SK-N-SH treated with all-trans-retinoic acid at 6 μM for 48 hours (cell line): ENCODE measurements at regions not wholly inside any gene's neighbourhood (a gene's known extent, or its start where the extent isn't known, plus 50 kb on each side); places are given as distances from the start of the nearest gene placed in this dataset.

Experiments
- ARNTL ChIP-seq: fragments of 450-650 bp; formaldehyde crosslinking; IDR thresholded peaks from 2 replicates; pipeline ENCODE4 v1.5.0; 2020; ENCODE audit warnings: low read depth, mild to moderate bottlenecking, moderate library complexity, borderline replicate concordance
- CREB5 ChIP-seq: fragments of 250-450 bp; sonication (Bioruptor Pico); IDR thresholded peaks from 2 replicates; pipeline ENCODE4 v1.5.1; 2020; ENCODE audit warnings: low read depth, mild to moderate bottlenecking, moderate library complexity
- CSDC2 ChIP-seq: fragments of 250-450 bp; sonication (Bioruptor Pico); IDR thresholded peaks from 2 replicates; pipeline ENCODE4 v1.5.0; 2020; ENCODE audit warnings: mild to moderate bottlenecking, moderate library complexity
- CSRNP3 ChIP-seq: fragments of 250-450 bp; sonication (Bioruptor Pico); IDR thresholded peaks from 2 replicates; pipeline ENCODE4 v1.5.1; 2021; ENCODE audit warnings: mild to moderate bottlenecking, moderate library complexity
- OSR1 ChIP-seq: fragments of 250-450 bp; sonication (Bioruptor Pico); IDR thresholded peaks from 2 replicates; pipeline ENCODE4 v1.8.0; 2022; ENCODE audit warnings: moderate library complexity, mild to moderate bottlenecking, inconsistent platforms
- PATZ1 ChIP-seq: fragments of 250-450 bp; sonication (Bioruptor Pico); IDR thresholded peaks from 2 replicates; pipeline ENCODE4 v1.8.0; 2020; ENCODE audit warnings: mild to moderate bottlenecking, moderate library complexity, borderline replicate concordance
- PPARA ChIP-seq: fragments of 250-450 bp; sonication (Bioruptor Pico); IDR thresholded peaks from 2 replicates; pipeline ENCODE4 v1.5.0; 2020; ENCODE audit warnings: mild to moderate bottlenecking, borderline replicate concordance
- RARB ChIP-seq: fragments of 250-450 bp; sonication (Bioruptor Pico); IDR thresholded peaks from 2 replicates; pipeline ENCODE4 v1.8.0; 2021; ENCODE audit warnings: mild to moderate bottlenecking, moderate library complexity
- TSHZ2 ChIP-seq: fragments of 250-450 bp; sonication (Bioruptor Pico); IDR thresholded peaks from 2 replicates; pipeline ENCODE4 v1.5.0; 2020; ENCODE audit warnings: mild to moderate bottlenecking, moderate library complexity
- ZC3H10 ChIP-seq: fragments of 250-450 bp; sonication (Bioruptor Pico); IDR thresholded peaks from 2 replicates; pipeline ENCODE4 v1.5.1; 2021; ENCODE audit warnings: mild to moderate bottlenecking, moderate library complexity
- ZFP3 ChIP-seq: fragments of 250-450 bp; sonication (Bioruptor Pico); IDR thresholded peaks from 2 replicates; pipeline ENCODE4 v1.5.0; 2020; ENCODE audit warnings: mild to moderate bottlenecking, moderate library complexity
- ZFP30 ChIP-seq: fragments of 450-650 bp; formaldehyde crosslinking; IDR thresholded peaks from 2 replicates; pipeline ENCODE4 v1.5.0; 2022; ENCODE audit warnings: mild to moderate bottlenecking, moderate library complexity
- ZNF8 ChIP-seq: fragments of 450-650 bp; formaldehyde crosslinking; IDR thresholded peaks from 2 replicates; pipeline ENCODE4 v1.5.0; 2020; ENCODE audit warnings: mild to moderate bottlenecking, moderate library complexity

GRCh38 chr12:61523276-61523992 is 736.8 kb upstream of the USP15 start:
- no peak for TF ChIP-seq ARNTL
- no peak for TF ChIP-seq OSR1 (CRISPR knock-in tag)
- TF ChIP-seq CSRNP3 (CRISPR knock-in tag): no peak
- no peak for TF ChIP-seq TSHZ2 (CRISPR knock-in tag)
- TF ChIP-seq PATZ1 (CRISPR knock-in tag): no peak
- TF ChIP-seq CSDC2 (CRISPR knock-in tag): no peak
- TF ChIP-seq RARB (CRISPR knock-in tag): no peak
- no peak for TF ChIP-seq ZFP30 (CRISPR knock-in tag)
- TF ChIP-seq PPARA (CRISPR knock-in tag): no peak
- TF ChIP-seq CREB5: no peak
- TF ChIP-seq ZNF8 (CRISPR knock-in tag): no peak
- no peak for TF ChIP-seq ZC3H10 (CRISPR knock-in tag)
- TF ChIP-seq ZFP3: no peak
